Breast epithelium (tissue), 4 donors: ENCODE measurements at regions not wholly inside any gene's neighbourhood (a gene's known extent, or its start where the extent isn't known, plus 50 kb on each side); places are given as distances from the start of the nearest gene placed in this dataset.

Experiments used
- DNase-seq, 2 donors: peaks; one replicate each; pipeline ENCODE4 v3.0.0-alpha.2; 2019; ENCODE audit warnings: low spot score in 2 of 2
- H3K27ac ChIP-seq, 2 donors: fragments of 200-600 bp; sonication (generic) in 1 of 2; one replicate each; pipeline ENCODE4 v1.5.1; 2016 to 2019; ENCODE audit warnings: mild to moderate bottlenecking in 1 of 2
- H3K27me3 ChIP-seq, 2 donors: fragments of 200-600 bp; sonication (generic) in 1 of 2; one replicate each; pipeline versions ENCODE4 v1.5.1 to v1.6.0; 2017 to 2019; ENCODE audit warnings: control low read depth in 1 of 2, mild to moderate bottlenecking in 1 of 2
- H3K36me3 ChIP-seq: fragments of 200-600 bp; one replicate; pipeline ENCODE4 v1.5.1; 2019
- H3K4me1 ChIP-seq, 2 donors: fragments of 200-600 bp; sonication (generic); one replicate each; pipeline ENCODE4 v1.5.1; 2016 to 2019; ENCODE audit warnings: control low read depth in 1 of 2
- H3K4me3 ChIP-seq, 3 donors: fragments of 200-600 bp; sonication (generic); 1 replicate in 2 of 3; 2 replicates in 1 of 3; pipeline ENCODE4 v1.5.1; 2016 to 2019; ENCODE audit warnings: mild to moderate bottlenecking in 3 of 3, moderate library complexity in 2 of 3
- H3K9me3 ChIP-seq, 2 donors: fragments of 200-600 bp; sonication (generic) in 1 of 2; one replicate each; pipeline ENCODE4 v1.5.1; 2016 to 2019; ENCODE audit warnings: control low read depth in 1 of 2
- CTCF ChIP-seq, 3 donors: fragments of 450-650 bp; IDR thresholded peaks; one replicate each; pipeline ENCODE4 v1.5.1; 2016 to 2017; ENCODE audit warnings: antibody characterized with exemption in 3 of 3, mild to moderate bottlenecking in 3 of 3, moderate library complexity in 3 of 3
- POLR2A ChIP-seq: fragments of 450-650 bp; IDR thresholded peaks from one replicate; pipeline ENCODE4 v1.6.1; 2016; ENCODE audit warnings: antibody characterized with exemption, mild to moderate bottlenecking, moderate library complexity
- POLR2AphosphoS5 ChIP-seq, 3 donors: sonication (generic); formaldehyde crosslinking; IDR thresholded peaks; one replicate each; pipeline ENCODE4 v1.6.1; 2017; ENCODE audit warnings: antibody characterized with exemption in 3 of 3
- intact Hi-C: fragments of 100-400 bp; cut with DNase I; formaldehyde crosslinking; loops from one replicate; pipeline ENCODE4 v1.15.1; 2023; ENCODE audit warnings: low total_unique reads

- H3K27ac ChIP-seq, result no peak overlapping the region
Measured at GRCh38 chr20:23143986-23144690, 58.0 kb upstream of the CD93 start.

GRCh38 chr20:23143098-23143497, 57.0 kb upstream of the CD93 start:
- Histone ChIP-seq H3K36me3 (no peaks in the 10 kb centered on the region), H3K27me3 (no peaks in the 10 kb centered on the region), H3K27ac (peak overlapping the region; percentile 50 to 89), H3K4me3 (no peak overlapping the region), H3K9me3 (no peaks in the 10 kb centered on the region), H3K4me1 (peaks cover 0 to 5% of the 10 kb centered on the region in 2 donors)
- intact Hi-C loops, result no loop called here
- no peak for TF ChIP-seq CTCF (IDR thresholded peaks at IDR 0.05)
- no peak for TF ChIP-seq POLR2A
- TF ChIP-seq POLR2AphosphoS5 (IDR thresholded peaks at IDR 0.05), result peak in 2 of 3 donors; percentile 25 to 39
- DNase-seq, result no peak

More at GRCh38 chr20:23143986-23144690, 58.0 kb upstream of the CD93 start:
- intact Hi-C loops, result no loop called here
- Histone ChIP-seq H3K9me3 (no peaks in the 10 kb centered on the region), H3K4me1 (peaks cover 0 to 5% of the 10 kb centered on the region in 2 donors), H3K4me3 (no peak overlapping the region), H3K27me3 (no peaks in the 10 kb centered on the region), H3K36me3 (no peaks in the 10 kb centered on the region)
- DNase-seq, result no peak
- TF ChIP-seq CTCF (IDR thresholded peaks at IDR 0.05) (no peak), POLR2A (no peak), POLR2AphosphoS5 (IDR thresholded peaks at IDR 0.05) (no peak)

- DNase-seq, result no peak
- peaks cover 0 to 5% of the 10 kb centered on the region in 2 donors for H3K4me1 ChIP-seq
Measured at GRCh38 chr20:23142162-23143050, 56.3 kb upstream of the CD93 start.

GRCh38 chr20:23141450-23142161, 55.5 kb upstream of the CD93 start:
- Histone ChIP-seq H3K27me3 (no peaks in the 10 kb centered on the region), H3K4me3 (no peak overlapping the region), H3K9me3 (no peaks in the 10 kb centered on the region), H3K36me3 (no peaks in the 10 kb centered on the region), H3K4me1 (peaks cover 0 to 5% of the 10 kb centered on the region in 2 donors), H3K27ac (peak overlapping the region in 1 of 2 donors; percentile 89)
- intact Hi-C loops, result no loop called here
- no peak for TF ChIP-seq POLR2A
- TF ChIP-seq CTCF (IDR thresholded peaks at IDR 0.05), result no peak
- no peak for TF ChIP-seq POLR2AphosphoS5 (IDR thresholded peaks at IDR 0.05)
- DNase-seq, result no peak

More at GRCh38 chr20:23142162-23143050, 56.3 kb upstream of the CD93 start:
- Histone ChIP-seq H3K36me3 (no peaks in the 10 kb centered on the region), H3K27ac (peak overlapping the region; percentile 50 to 89), H3K4me3 (no peak overlapping the region), H3K27me3 (no peaks in the 10 kb centered on the region), H3K9me3 (no peaks in the 10 kb centered on the region)
- TF ChIP-seq CTCF (IDR thresholded peaks at IDR 0.05) (no peak), POLR2AphosphoS5 (IDR thresholded peaks at IDR 0.05) (no peak), POLR2A (no peak)
- intact Hi-C loops, result no loop called here
